GM21515 (cell line): ENCODE measurements at regions not wholly inside any gene's neighbourhood (a gene's known extent, or its start where the extent isn't known, plus 50 kb on each side); places are given as distances from the start of the nearest gene placed in this dataset.

Experiments used
- ATAC-seq: cut with Tn5 transposase; IDR thresholded peaks from one replicate; pipeline ENCODE4 v1.9.1; 2021; ENCODE audit not compliant: unreplicated experiment

- ATAC-seq: no peak
These were observed 50.7 kb upstream of the PDE4B start for GRCh38 chr1:65741993-65742392.
